Natural killer cell (primary cell): ENCODE measurements at regions not wholly inside any gene's neighbourhood (a gene's known extent, or its start where the extent isn't known, plus 50 kb on each side); places are given as distances from the start of the nearest gene placed in this dataset.

ENCODE experiments used
- ATAC-seq, 3 donors: fragments of 150-1000 bp in 2 of 3; fragments of 200-7000 bp in 1 of 3; cut with Tn5 transposase; 1 replicate in 1 of 3; 2 replicates in 2 of 3; pipeline ENCODE4 v1.10.0; 2021; ENCODE audit warnings: mild to moderate bottlenecking in 2 of 3, moderate library complexity in 2 of 3
- DNase-seq, 2 donors: peaks; one replicate each; pipeline versions ENCODE4 v3.0.0 to v3.0.0-alpha.2; 2013 to 2021; ENCODE audit warnings: mixed read lengths in 1 of 2
- H3K27ac ChIP-seq: one replicate; pipeline ENCODE4 v1.5.1; 2013; ENCODE audit warnings: mild to moderate bottlenecking, low read length
- H3K27me3 ChIP-seq: one replicate; pipeline ENCODE4 v1.6.1; 2013; ENCODE audit warnings: low read length; ENCODE audit not compliant: control insufficient read depth, insufficient read depth
- H3K36me3 ChIP-seq: one replicate; pipeline ENCODE4 v1.6.1; 2013; ENCODE audit warnings: low read length; ENCODE audit not compliant: control insufficient read depth, insufficient read depth
- H3K4me1 ChIP-seq: one replicate; pipeline ENCODE4 v1.6.1; 2013; ENCODE audit warnings: low read length; ENCODE audit not compliant: control insufficient read depth, insufficient read depth
- H3K4me3 ChIP-seq: one replicate; pipeline ENCODE4 v1.5.1; 2013; ENCODE audit warnings: low read length
- H3K9me3 ChIP-seq: one replicate; pipeline ENCODE4 v1.6.1; 2013; ENCODE audit warnings: low read length; ENCODE audit not compliant: control insufficient read depth, insufficient read depth
- H3K27ac Mint-ChIP-seq, 2 donors: one replicate each; pipeline ENCODE4 v1.8.0; 2022; ENCODE audit warnings: mild to moderate bottlenecking in 2 of 2, mixed read lengths in 2 of 2, moderate library complexity in 1 of 2
- H3K27me3 Mint-ChIP-seq, 2 donors: one replicate each; pipeline ENCODE4 v1.8.0; 2022; ENCODE audit warnings: low read depth in 2 of 2, mixed read lengths in 2 of 2
- H3K36me3 Mint-ChIP-seq: one replicate; pipeline ENCODE4 v1.8.0; 2022; ENCODE audit warnings: mixed read lengths
- H3K4me1 Mint-ChIP-seq, 2 donors: one replicate each; pipeline ENCODE4 v1.8.0; 2022; ENCODE audit warnings: mixed read lengths in 2 of 2
- H3K4me3 Mint-ChIP-seq: one replicate; pipeline ENCODE4 v1.8.0; 2022; ENCODE audit warnings: mild to moderate bottlenecking, moderate library complexity, mixed read lengths
- H3K9me3 Mint-ChIP-seq, 2 donors: one replicate each; pipeline ENCODE4 v1.8.0; 2022; ENCODE audit warnings: mixed read lengths in 2 of 2
- WGBS: methylation state at CpG from one replicate; pipeline ENCODE4 v1.1.7; 2013; ENCODE audit warnings: missing lambda C conversion rate; ENCODE audit not compliant: insufficient coverage; 5-methylcytosine and 5-hydroxymethylcytosine counted together
- intact Hi-C: fragments of 100-400 bp; cut with micrococcal nuclease; formaldehyde crosslinking; loops from one replicate; pipeline ENCODE4 v1.14.2; 2022
- TF ChIP-seq, protein P1 (sequence below): fragments of 200-600 bp; IDR thresholded peaks from one replicate; pipeline ENCODE4 v1.8.0; 2022; ENCODE audit warnings: antibody characterized with exemption

DNA sequence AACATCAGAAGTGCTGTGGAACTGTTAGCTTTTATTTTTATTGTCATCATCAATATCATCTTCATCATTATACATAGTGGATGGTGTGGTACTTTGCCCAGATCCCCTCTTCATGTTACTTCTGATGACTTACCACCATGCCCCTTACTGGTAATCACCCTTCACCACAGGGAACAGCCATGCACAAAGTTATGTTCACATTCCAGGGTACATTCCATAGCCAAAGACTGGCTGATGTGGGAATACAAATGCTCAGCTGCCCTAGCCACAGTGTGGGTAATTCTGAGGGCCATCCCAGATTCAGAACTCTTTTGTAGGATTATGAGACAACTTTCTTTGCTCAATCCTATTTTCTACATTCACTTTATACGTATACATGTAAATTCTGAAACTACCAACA is 691.3 kb upstream of the CXADR start:
- TF ChIP-seq, protein P1, sequence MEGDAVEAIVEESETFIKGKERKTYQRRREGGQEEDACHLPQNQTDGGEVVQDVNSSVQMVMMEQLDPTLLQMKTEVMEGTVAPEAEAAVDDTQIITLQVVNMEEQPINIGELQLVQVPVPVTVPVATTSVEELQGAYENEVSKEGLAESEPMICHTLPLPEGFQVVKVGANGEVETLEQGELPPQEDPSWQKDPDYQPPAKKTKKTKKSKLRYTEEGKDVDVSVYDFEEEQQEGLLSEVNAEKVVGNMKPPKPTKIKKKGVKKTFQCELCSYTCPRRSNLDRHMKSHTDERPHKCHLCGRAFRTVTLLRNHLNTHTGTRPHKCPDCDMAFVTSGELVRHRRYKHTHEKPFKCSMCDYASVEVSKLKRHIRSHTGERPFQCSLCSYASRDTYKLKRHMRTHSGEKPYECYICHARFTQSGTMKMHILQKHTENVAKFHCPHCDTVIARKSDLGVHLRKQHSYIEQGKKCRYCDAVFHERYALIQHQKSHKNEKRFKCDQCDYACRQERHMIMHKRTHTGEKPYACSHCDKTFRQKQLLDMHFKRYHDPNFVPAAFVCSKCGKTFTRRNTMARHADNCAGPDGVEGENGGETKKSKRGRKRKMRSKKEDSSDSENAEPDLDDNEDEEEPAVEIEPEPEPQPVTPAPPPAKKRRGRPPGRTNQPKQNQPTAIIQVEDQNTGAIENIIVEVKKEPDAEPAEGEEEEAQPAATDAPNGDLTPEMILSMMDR: no peak
- H3K9me3 Mint-ChIP-seq: peaks cover 18 to 21% of the 10 kb centered on the region in 2 donors
- no peak overlapping the region for H3K4me3 Mint-ChIP-seq
- peaks cover 9% of the 10 kb centered on the region for H3K9me3 ChIP-seq
- DNase-seq (no peak), ATAC-seq (no peak)
- 88% methylated on average over 1 of the region's 1 CpG for WGBS
- no peaks in the 10 kb centered on the region for H3K27me3 ChIP-seq
- peaks cover 7% of the 10 kb centered on the region for H3K36me3 Mint-ChIP-seq
- no peaks in the 10 kb centered on the region for H3K4me1 ChIP-seq
- no peaks in the 10 kb centered on the region for H3K27me3 Mint-ChIP-seq
- no peaks in the 10 kb centered on the region for H3K4me1 Mint-ChIP-seq
- H3K27ac ChIP-seq: no peak overlapping the region
- H3K36me3 ChIP-seq: no peaks in the 10 kb centered on the region
- H3K27ac Mint-ChIP-seq: no peak overlapping the region
- H3K4me3 ChIP-seq: no peak overlapping the region
- intact Hi-C loops: no loop called here

GRCh38 chr21:16829532-16829931 is 683.3 kb upstream of the CXADR start:
- peaks cover 6% of the 10 kb centered on the region for H3K36me3 Mint-ChIP-seq
- Histone ChIP-seq H3K4me3 (no peak overlapping the region), H3K27me3 (no peaks in the 10 kb centered on the region), H3K9me3 (no peaks in the 10 kb centered on the region), H3K27ac (no peak overlapping the region), H3K36me3 (no peaks in the 10 kb centered on the region), H3K4me1 (no peaks in the 10 kb centered on the region)
- no peaks in the 10 kb centered on the region for H3K4me1 Mint-ChIP-seq
- H3K27me3 Mint-ChIP-seq: no peaks in the 10 kb centered on the region
- peaks cover 11 to 14% of the 10 kb centered on the region in 2 donors for H3K9me3 Mint-ChIP-seq
- intact Hi-C loops: no loop called here
- ATAC-seq (no peak), DNase-seq (no peak)
- H3K27ac Mint-ChIP-seq: no peak overlapping the region
- H3K4me3 Mint-ChIP-seq: no peak overlapping the region
- 89% methylated on average over 3 of the region's 3 CpGs for WGBS
- TF ChIP-seq, protein P1: no peak

DNA sequence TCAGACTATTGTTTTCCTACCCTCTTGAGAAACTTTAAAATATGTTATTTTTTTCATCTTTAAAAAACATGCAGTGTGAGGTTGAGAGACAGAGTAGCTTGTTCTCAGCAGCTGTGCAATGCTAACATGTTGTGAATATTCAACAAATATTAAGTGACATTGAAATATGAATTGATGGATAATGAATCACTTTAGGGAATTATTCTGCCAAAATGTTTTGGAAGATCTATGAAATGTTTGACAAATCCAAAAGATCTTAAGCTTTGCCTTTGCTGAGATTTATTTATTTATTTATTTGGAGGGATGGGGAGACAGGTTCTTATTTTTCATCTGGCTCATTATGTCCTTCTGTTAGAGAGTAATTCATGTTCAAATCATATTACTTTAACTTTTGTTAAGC is 680.1 kb upstream of the CXADR start:
- Histone ChIP-seq H3K27me3 (no peaks in the 10 kb centered on the region), H3K4me3 (no peak overlapping the region), H3K27ac (no peak overlapping the region), H3K36me3 (no peaks in the 10 kb centered on the region), H3K4me1 (no peaks in the 10 kb centered on the region), H3K9me3 (no peaks in the 10 kb centered on the region)
- no peak for ATAC-seq
- no peak overlapping the region for H3K27ac Mint-ChIP-seq
- intact Hi-C loops: no loop called here
- no peaks in the 10 kb centered on the region for H3K36me3 Mint-ChIP-seq
- DNase-seq: no peak
- TF ChIP-seq, protein P1: no peak
- H3K4me3 Mint-ChIP-seq: no peak overlapping the region
- peaks cover 8 to 14% of the 10 kb centered on the region in 2 donors for H3K9me3 Mint-ChIP-seq
- H3K4me1 Mint-ChIP-seq: no peaks in the 10 kb centered on the region
- no peaks in the 10 kb centered on the region for H3K27me3 Mint-ChIP-seq

DNA sequence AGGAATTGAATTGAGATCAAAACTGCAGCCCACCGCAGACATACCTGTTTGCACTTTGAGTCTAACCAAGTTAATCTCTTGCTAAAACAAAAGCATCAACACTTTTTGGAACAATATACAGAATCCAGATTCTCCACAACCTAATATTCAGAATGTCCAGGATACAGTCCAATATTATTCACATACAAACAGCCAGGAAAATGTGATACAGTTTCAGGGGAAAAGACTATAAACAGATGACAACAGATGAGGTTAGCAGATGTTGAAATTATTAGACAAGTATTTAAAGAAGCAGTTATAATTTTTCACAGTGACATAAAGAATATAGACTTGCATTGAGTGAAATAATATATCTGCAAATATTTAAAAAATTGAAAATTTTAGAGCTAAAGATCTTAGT is 678.1 kb upstream of the CXADR start:
- TF ChIP-seq, protein P1: no peak
- Mint-ChIP-seq H3K27ac (no peak overlapping the region), H3K36me3 (no peaks in the 10 kb centered on the region), H3K4me3 (no peak overlapping the region), H3K4me1 (no peaks in the 10 kb centered on the region), H3K9me3 (peaks cover 7 to 10% of the 10 kb centered on the region in 2 donors), H3K27me3 (no peaks in the 10 kb centered on the region)
- no peak overlapping the region for H3K27ac ChIP-seq
- no peaks in the 10 kb centered on the region for H3K9me3 ChIP-seq
- H3K4me3 ChIP-seq: no peak overlapping the region
- intact Hi-C loops: no loop called here
- H3K36me3 ChIP-seq: no peaks in the 10 kb centered on the region
- WGBS: 87% methylated on average over 1 of the region's 1 CpG
- no peaks in the 10 kb centered on the region for H3K4me1 ChIP-seq
- no peaks in the 10 kb centered on the region for H3K27me3 ChIP-seq
- no peak for ATAC-seq
- DNase-seq: no peak
